Central memory CD8-positive, alpha-beta T cell (primary cell): ENCODE measurements at regions not wholly inside any gene's neighbourhood (a gene's known extent, or its start where the extent isn't known, plus 50 kb on each side); places are given as distances from the start of the nearest gene placed in this dataset.

Experiments used
- ATAC-seq: fragments of 150-1000 bp; cut with Tn5 transposase; replicated peaks from 2 replicates; pipeline ENCODE4 v1.10.0; 2022; ENCODE audit warnings: mild to moderate bottlenecking, moderate FRiP score, moderate number of reproducible peaks; ENCODE audit not compliant: poor library complexity, severe bottlenecking; ENCODE audit errors: extremely low read depth
- DNase-seq, 2 donors: peaks; one replicate each; pipeline ENCODE4 v3.0.0; 2021; ENCODE audit warnings: low spot score in 2 of 2
- H3K27ac Mint-ChIP-seq: one replicate; pipeline ENCODE4 v1.8.0; 2022; ENCODE audit warnings: low read depth, mild to moderate bottlenecking, moderate library complexity, mixed read lengths
- H3K27me3 Mint-ChIP-seq: one replicate; pipeline ENCODE4 v1.8.0; 2022; ENCODE audit warnings: mixed read lengths
- H3K36me3 Mint-ChIP-seq: one replicate; pipeline ENCODE4 v1.8.0; 2022; ENCODE audit warnings: mild to moderate bottlenecking, moderate library complexity, mixed read lengths; ENCODE audit not compliant: insufficient read depth
- H3K4me1 Mint-ChIP-seq: one replicate; pipeline ENCODE4 v1.8.0; 2022; ENCODE audit warnings: mixed read lengths
- H3K4me3 Mint-ChIP-seq: one replicate; pipeline ENCODE4 v1.8.0; 2022; ENCODE audit warnings: mild to moderate bottlenecking, moderate library complexity, mixed read lengths
- H3K9me3 Mint-ChIP-seq: one replicate; pipeline ENCODE4 v1.8.0; 2022; ENCODE audit warnings: mixed read lengths

DNA sequence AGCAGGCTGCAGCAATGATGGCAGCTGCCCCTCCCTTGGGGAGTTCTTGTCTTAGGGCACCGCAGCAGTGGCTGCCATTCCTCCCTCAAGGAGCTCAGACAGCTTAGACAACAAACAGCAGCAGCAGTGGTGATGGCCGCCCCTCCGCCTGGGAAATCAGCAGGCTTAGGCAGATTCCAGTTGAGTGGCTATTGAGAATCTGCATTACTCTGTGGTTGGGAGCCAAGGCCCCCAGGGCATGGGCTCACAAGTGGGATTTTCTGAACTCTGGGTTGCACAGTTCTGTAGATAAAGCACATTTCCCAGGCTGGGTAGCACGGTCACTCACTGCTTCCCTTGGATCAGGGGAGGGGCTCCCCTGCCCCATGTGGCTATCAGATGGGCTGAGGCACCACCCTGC lies 1280.7 kb upstream of the TMPRSS15 start:
- H3K9me3 Mint-ChIP-seq: peaks cover 19% of the 10 kb centered on the region
- no peaks in the 10 kb centered on the region for H3K4me1 Mint-ChIP-seq
- ATAC-seq: no peak
- no peaks in the 10 kb centered on the region for H3K27me3 Mint-ChIP-seq
- H3K4me3 Mint-ChIP-seq: no peak overlapping the region
- no peak for DNase-seq
- no peak overlapping the region for H3K27ac Mint-ChIP-seq
- no peaks in the 10 kb centered on the region for H3K36me3 Mint-ChIP-seq

DNA sequence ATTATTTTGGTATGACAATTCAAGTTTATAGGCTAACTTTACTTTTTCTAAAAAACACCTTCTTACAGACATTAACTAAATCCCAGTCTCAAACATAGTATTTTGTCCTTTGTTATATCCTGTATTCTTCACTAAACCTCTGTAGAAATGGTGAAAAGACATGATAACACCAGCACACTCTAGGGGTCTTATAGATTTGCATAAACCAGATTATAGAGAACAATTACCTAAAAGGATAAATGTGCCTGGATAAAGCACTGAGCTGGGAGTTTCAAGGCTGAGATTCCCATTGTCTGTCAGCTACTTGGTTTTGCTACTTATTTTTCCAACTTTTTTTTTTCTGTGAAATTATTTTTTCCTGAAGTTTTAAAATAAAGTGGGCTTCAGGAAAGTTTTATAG lies 1288.6 kb upstream of the TMPRSS15 start:
- ATAC-seq (no peak), DNase-seq (no peak)
- Mint-ChIP-seq H3K4me3 (no peak overlapping the region), H3K27ac (no peak overlapping the region), H3K9me3 (peaks cover 15% of the 10 kb centered on the region), H3K4me1 (no peaks in the 10 kb centered on the region), H3K27me3 (no peaks in the 10 kb centered on the region), H3K36me3 (no peaks in the 10 kb centered on the region)

GRCh38 chr21:19695796-19696195 lies 1292.2 kb upstream of the TMPRSS15 start:
- H3K4me1 Mint-ChIP-seq: no peaks in the 10 kb centered on the region
- ATAC-seq: no peak
- no peak for DNase-seq
- no peak overlapping the region for H3K4me3 Mint-ChIP-seq
- H3K36me3 Mint-ChIP-seq: no peaks in the 10 kb centered on the region
- no peak overlapping the region for H3K27ac Mint-ChIP-seq
- H3K27me3 Mint-ChIP-seq: no peaks in the 10 kb centered on the region
- H3K9me3 Mint-ChIP-seq: peaks cover 11% of the 10 kb centered on the region

- Mint-ChIP-seq H3K27me3 (no peaks in the 10 kb centered on the region), H3K36me3 (no peaks in the 10 kb centered on the region), H3K4me3 (no peak overlapping the region), H3K9me3 (peaks cover 31% of the 10 kb centered on the region), H3K27ac (no peak overlapping the region), H3K4me1 (no peaks in the 10 kb centered on the region)
- no peak for ATAC-seq
- no peak for DNase-seq
These were observed 1296.9 kb upstream of the TMPRSS15 start for GRCh38 chr21:19700476-19700875.

DNA sequence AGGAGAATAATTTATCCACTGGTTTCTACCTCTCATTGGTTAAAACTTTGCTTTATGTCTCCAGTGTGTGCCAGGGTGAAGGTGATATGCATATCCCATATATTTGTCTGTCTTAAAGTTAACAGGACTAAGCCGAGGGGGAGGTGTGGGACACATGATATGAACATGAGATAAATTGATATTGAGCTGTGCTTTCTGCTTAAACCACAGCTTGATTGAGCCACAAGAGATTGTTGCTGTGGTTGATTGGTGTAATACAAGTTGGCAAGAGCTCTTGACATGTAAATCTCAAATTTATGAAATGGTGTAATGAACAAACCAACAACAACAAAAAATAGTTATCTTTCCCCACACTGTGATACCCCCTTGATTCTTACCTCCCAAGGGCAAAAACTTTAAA lies 1295.5 kb upstream of the NCAM2 start:
- no peak for ATAC-seq
- Mint-ChIP-seq H3K9me3 (peaks cover 35% of the 10 kb centered on the region), H3K4me1 (no peaks in the 10 kb centered on the region), H3K27ac (no peak overlapping the region), H3K36me3 (no peaks in the 10 kb centered on the region), H3K27me3 (no peaks in the 10 kb centered on the region), H3K4me3 (no peak overlapping the region)
- DNase-seq: no peak

DNA sequence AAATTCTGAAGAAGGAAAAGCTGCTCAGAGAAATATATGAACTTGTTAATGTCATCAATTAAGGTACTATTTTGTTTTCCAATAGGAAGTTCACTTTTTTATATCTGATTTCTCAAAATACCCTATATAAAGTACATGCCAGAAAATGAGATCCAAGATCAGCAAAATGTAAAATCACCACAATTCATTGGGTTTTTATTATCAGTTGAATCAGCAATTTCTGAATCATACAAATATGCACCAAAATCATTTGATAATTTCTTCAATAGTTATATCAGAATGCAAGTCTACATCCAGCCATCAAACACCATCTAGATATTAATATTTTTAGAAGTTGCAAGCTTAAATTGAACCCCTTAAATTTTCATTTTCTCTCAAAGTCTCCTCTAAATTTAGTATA lies 1293.4 kb upstream of the NCAM2 start:
- DNase-seq (no peak), ATAC-seq (no peak)
- Mint-ChIP-seq H3K27me3 (no peaks in the 10 kb centered on the region), H3K4me3 (no peak overlapping the region), H3K27ac (no peak overlapping the region), H3K36me3 (no peaks in the 10 kb centered on the region), H3K4me1 (no peaks in the 10 kb centered on the region), H3K9me3 (peaks cover 33% of the 10 kb centered on the region)

DNA sequence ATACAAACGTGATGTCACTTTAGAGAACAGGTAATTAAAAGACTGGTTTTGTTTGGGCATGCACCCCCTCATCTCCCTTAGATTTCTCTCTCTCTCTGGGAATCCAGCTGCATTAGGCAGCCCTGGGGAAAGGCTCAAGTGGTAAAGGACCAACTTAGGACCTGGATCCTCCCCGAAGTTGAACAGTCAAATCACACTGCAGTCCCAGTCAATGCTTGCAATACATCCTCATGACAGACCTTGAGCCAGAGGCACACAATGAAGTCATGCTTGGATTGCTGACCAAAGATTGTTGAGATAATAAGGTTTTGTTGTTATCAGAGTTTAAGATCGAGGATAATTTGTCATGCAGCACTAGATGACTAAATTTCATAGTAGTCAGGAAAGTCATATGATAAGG lies 1285.8 kb upstream of the NCAM2 start:
- Mint-ChIP-seq H3K36me3 (no peaks in the 10 kb centered on the region), H3K4me1 (no peaks in the 10 kb centered on the region), H3K27ac (no peak overlapping the region), H3K27me3 (no peaks in the 10 kb centered on the region), H3K9me3 (peaks cover 23% of the 10 kb centered on the region), H3K4me3 (no peak overlapping the region)
- DNase-seq (no peak), ATAC-seq (no peak)

- DNase-seq (no peak), ATAC-seq (no peak)
- Mint-ChIP-seq H3K4me3 (no peak overlapping the region), H3K36me3 (no peaks in the 10 kb centered on the region), H3K27ac (no peak overlapping the region), H3K4me1 (no peaks in the 10 kb centered on the region), H3K9me3 (peaks cover 23% of the 10 kb centered on the region), H3K27me3 (no peaks in the 10 kb centered on the region)
These were observed 1284.9 kb upstream of the NCAM2 start for GRCh38 chr21:19713313-19713712.

- Mint-ChIP-seq H3K4me1 (no peaks in the 10 kb centered on the region), H3K27ac (no peak overlapping the region), H3K27me3 (no peaks in the 10 kb centered on the region), H3K9me3 (peaks cover 25% of the 10 kb centered on the region), H3K36me3 (no peaks in the 10 kb centered on the region), H3K4me3 (no peak overlapping the region)
- ATAC-seq (no peak), DNase-seq (no peak)
These were observed 1274.1 kb upstream of the NCAM2 start for GRCh38 chr21:19724081-19724480.

DNA sequence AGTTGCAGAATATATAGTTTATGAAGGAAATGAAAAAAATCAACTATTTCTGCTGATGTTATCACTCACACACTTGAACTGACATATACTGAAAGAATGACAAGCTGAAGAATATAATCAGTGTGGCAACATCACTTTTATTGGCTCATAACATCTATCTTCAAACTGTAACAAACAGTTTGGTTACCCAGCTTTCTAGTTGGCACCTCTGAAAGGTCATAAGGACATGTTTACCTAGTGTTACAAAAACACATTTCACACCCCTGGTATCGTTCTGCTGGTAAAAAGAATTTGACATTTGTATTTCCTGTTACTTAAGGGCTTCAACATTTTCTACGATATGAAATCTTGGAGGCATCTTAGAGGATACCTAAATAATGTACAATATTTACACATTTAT lies 1267.0 kb upstream of the NCAM2 start:
- Mint-ChIP-seq H3K27ac (no peak overlapping the region), H3K4me3 (no peak overlapping the region), H3K36me3 (no peaks in the 10 kb centered on the region), H3K27me3 (no peaks in the 10 kb centered on the region), H3K4me1 (no peaks in the 10 kb centered on the region), H3K9me3 (peaks cover 20% of the 10 kb centered on the region)
- DNase-seq: no peak
- ATAC-seq: peak; percentile 14

GRCh38 chr21:19759836-19760235 lies 1238.4 kb upstream of the NCAM2 start:
- no peak overlapping the region for H3K4me3 Mint-ChIP-seq
- no peaks in the 10 kb centered on the region for H3K9me3 Mint-ChIP-seq
- H3K36me3 Mint-ChIP-seq: no peaks in the 10 kb centered on the region
- H3K27ac Mint-ChIP-seq: no peak overlapping the region
- DNase-seq (no peak), ATAC-seq (no peak)
- no peaks in the 10 kb centered on the region for H3K27me3 Mint-ChIP-seq
- H3K4me1 Mint-ChIP-seq: no peaks in the 10 kb centered on the region

- peaks cover 21% of the 10 kb centered on the region for H3K9me3 Mint-ChIP-seq
- no peaks in the 10 kb centered on the region for H3K27me3 Mint-ChIP-seq
- peaks cover 2% of the 10 kb centered on the region for H3K36me3 Mint-ChIP-seq
- H3K4me1 Mint-ChIP-seq: no peaks in the 10 kb centered on the region
- ATAC-seq (no peak), DNase-seq (no peak)
- no peak overlapping the region for H3K27ac Mint-ChIP-seq
- no peak overlapping the region for H3K4me3 Mint-ChIP-seq
These were observed 1230.7 kb upstream of the NCAM2 start for GRCh38 chr21:19767546-19767945.

DNA sequence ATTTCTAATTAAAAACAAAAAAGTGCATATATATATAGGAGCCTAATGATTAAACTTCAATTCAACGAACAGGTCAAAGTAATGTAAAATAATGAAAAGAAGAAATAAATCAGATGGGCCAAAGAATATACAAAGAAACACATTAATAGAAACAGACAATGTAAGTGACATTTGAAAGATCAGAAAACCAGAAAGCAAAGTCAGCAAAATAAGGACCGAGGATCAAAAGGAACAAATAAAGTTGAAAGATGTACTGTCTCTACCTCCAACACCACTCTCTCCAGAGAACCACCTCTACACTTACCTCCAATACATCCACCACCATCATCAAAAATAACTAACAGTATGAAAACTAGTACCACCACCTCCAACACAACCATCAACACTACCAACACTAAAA lies 1226.3 kb upstream of the NCAM2 start:
- Mint-ChIP-seq H3K27ac (no peak overlapping the region), H3K4me1 (no peaks in the 10 kb centered on the region)

DNA sequence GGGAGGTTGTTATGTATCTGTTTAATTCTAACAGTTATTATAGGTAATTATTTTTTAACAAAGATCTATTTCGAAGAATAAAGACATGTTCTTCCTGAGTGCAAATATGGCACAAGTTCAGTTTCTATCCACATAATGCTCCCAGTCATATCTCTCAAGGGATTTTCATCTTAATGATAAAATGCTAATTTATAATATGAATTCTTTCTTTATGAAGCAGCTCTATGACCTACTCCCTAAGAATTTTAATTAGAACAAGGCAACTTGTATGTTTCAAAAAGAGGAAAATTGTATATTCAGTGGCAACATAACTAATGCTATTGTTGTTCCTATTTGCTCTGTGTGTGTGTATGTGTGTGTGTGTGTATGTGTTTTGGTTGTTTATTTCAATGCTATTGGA lies 1222.1 kb upstream of the NCAM2 start:
- Mint-ChIP-seq H3K9me3 (peaks cover 6% of the 10 kb centered on the region), H3K4me3 (no peak overlapping the region), H3K4me1 (no peaks in the 10 kb centered on the region), H3K27ac (no peak overlapping the region), H3K36me3 (peaks cover 2% of the 10 kb centered on the region), H3K27me3 (no peaks in the 10 kb centered on the region)
- DNase-seq (no peak), ATAC-seq (no peak)

More for the DNA sequence above, 1226.3 kb upstream of the NCAM2 start:
- peaks cover 2% of the 10 kb centered on the region for H3K36me3 Mint-ChIP-seq
- no peak for ATAC-seq
- H3K9me3 Mint-ChIP-seq: peaks cover 16% of the 10 kb centered on the region
- no peaks in the 10 kb centered on the region for H3K27me3 Mint-ChIP-seq
- no peak overlapping the region for H3K4me3 Mint-ChIP-seq
- no peak for DNase-seq
